SK-N-SH treated with all-trans-retinoic acid at 6 μM for 48 hours (cell line): ENCODE measurements at regions not wholly inside any gene's neighbourhood (a gene's known extent, or its start where the extent isn't known, plus 50 kb on each side); places are given as distances from the start of the nearest gene placed in this dataset.

Experiments used
- ATAC-seq: fragments of 200-7000 bp; cut with Tn5 transposase; 3 replicates; pipeline ENCODE4 v1.9.1; 2020; ENCODE audit warnings: mild to moderate bottlenecking, moderate library complexity
- ARNTL ChIP-seq: fragments of 450-650 bp; formaldehyde crosslinking; IDR thresholded peaks from 2 replicates; pipeline ENCODE4 v1.5.0; 2020; ENCODE audit warnings: low read depth, mild to moderate bottlenecking, moderate library complexity, borderline replicate concordance
- BACH2 ChIP-seq: fragments of 250-450 bp; sonication (Bioruptor Pico); IDR thresholded peaks from 2 replicates; pipeline ENCODE4 v1.9.0; 2021; ENCODE audit warnings: mild to moderate bottlenecking, borderline replicate concordance
- CREB5 ChIP-seq: fragments of 250-450 bp; sonication (Bioruptor Pico); IDR thresholded peaks from 2 replicates; pipeline ENCODE4 v1.5.1; 2020; ENCODE audit warnings: low read depth, mild to moderate bottlenecking, moderate library complexity
- CSDC2 ChIP-seq: fragments of 250-450 bp; sonication (Bioruptor Pico); IDR thresholded peaks from 2 replicates; pipeline ENCODE4 v1.5.0; 2020; ENCODE audit warnings: mild to moderate bottlenecking, moderate library complexity
- ESRRG ChIP-seq: fragments of 250-450 bp; sonication (Bioruptor Pico); IDR thresholded peaks from 2 replicates; pipeline ENCODE4 v1.6.1; 2021; ENCODE audit warnings: mild to moderate bottlenecking
- GLIS3 ChIP-seq: fragments of 250-450 bp; sonication (Bioruptor Pico); IDR thresholded peaks from 2 replicates; pipeline ENCODE4 v1.5.0; 2020; ENCODE audit warnings: mild to moderate bottlenecking, moderate library complexity
- ISL1 ChIP-seq: fragments of 250-450 bp; sonication (Bioruptor Pico); IDR thresholded peaks from 2 replicates; pipeline ENCODE4 v2.1.2; 2022; ENCODE audit warnings: mild to moderate bottlenecking, moderate library complexity
- OSR1 ChIP-seq: fragments of 250-450 bp; sonication (Bioruptor Pico); IDR thresholded peaks from 2 replicates; pipeline ENCODE4 v1.8.0; 2022; ENCODE audit warnings: moderate library complexity, mild to moderate bottlenecking, inconsistent platforms
- PATZ1 ChIP-seq: fragments of 250-450 bp; sonication (Bioruptor Pico); IDR thresholded peaks from 2 replicates; pipeline ENCODE4 v1.8.0; 2020; ENCODE audit warnings: mild to moderate bottlenecking, moderate library complexity, borderline replicate concordance
- POU6F1 ChIP-seq: fragments of 250-450 bp; sonication (Bioruptor Pico); IDR thresholded peaks from 2 replicates; pipeline ENCODE4 v1.8.0; 2021; ENCODE audit warnings: low read depth, mild to moderate bottlenecking, moderate library complexity, borderline replicate concordance
- PPARA ChIP-seq: fragments of 250-450 bp; sonication (Bioruptor Pico); IDR thresholded peaks from 2 replicates; pipeline ENCODE4 v1.5.0; 2020; ENCODE audit warnings: mild to moderate bottlenecking, borderline replicate concordance
- RARB ChIP-seq: fragments of 250-450 bp; sonication (Bioruptor Pico); IDR thresholded peaks from 2 replicates; pipeline ENCODE4 v1.8.0; 2021; ENCODE audit warnings: mild to moderate bottlenecking, moderate library complexity
- SNAI2 ChIP-seq: fragments of 250-450 bp; sonication (Bioruptor Pico); IDR thresholded peaks from 2 replicates; pipeline ENCODE4 v1.5.0; 2020; ENCODE audit warnings: mild to moderate bottlenecking, moderate library complexity
- TCF4 ChIP-seq: fragments of 250-450 bp; sonication (Bioruptor Pico); IDR thresholded peaks from 2 replicates; pipeline ENCODE4 v1.8.0; 2021; ENCODE audit warnings: mild to moderate bottlenecking, moderate library complexity, borderline replicate concordance
- TOX ChIP-seq: fragments of 250-450 bp; sonication (Bioruptor Pico); IDR thresholded peaks from 2 replicates; pipeline ENCODE4 v1.8.0; 2021; ENCODE audit warnings: mild to moderate bottlenecking, moderate library complexity, borderline replicate concordance
- TSHZ2 ChIP-seq: fragments of 250-450 bp; sonication (Bioruptor Pico); IDR thresholded peaks from 2 replicates; pipeline ENCODE4 v1.5.0; 2020; ENCODE audit warnings: mild to moderate bottlenecking, moderate library complexity
- ZC3H10 ChIP-seq: fragments of 250-450 bp; sonication (Bioruptor Pico); IDR thresholded peaks from 2 replicates; pipeline ENCODE4 v1.5.1; 2021; ENCODE audit warnings: mild to moderate bottlenecking, moderate library complexity
- ZFP30 ChIP-seq: fragments of 450-650 bp; formaldehyde crosslinking; IDR thresholded peaks from 2 replicates; pipeline ENCODE4 v1.5.0; 2022; ENCODE audit warnings: mild to moderate bottlenecking, moderate library complexity
- ZNF565 ChIP-seq: fragments of 450-650 bp; formaldehyde crosslinking; conservative IDR thresholded peaks from 2 replicates; pipeline ENCODE4 v1.5.0; 2020; ENCODE audit warnings: low read depth, mild to moderate bottlenecking, moderate library complexity
- ZNF70 ChIP-seq: fragments of 450-650 bp; formaldehyde crosslinking; IDR thresholded peaks from 2 replicates; pipeline ENCODE4 v1.5.0; 2020; ENCODE audit warnings: mild to moderate bottlenecking, moderate library complexity
- ZNF8 ChIP-seq: fragments of 450-650 bp; formaldehyde crosslinking; IDR thresholded peaks from 2 replicates; pipeline ENCODE4 v1.5.0; 2020; ENCODE audit warnings: mild to moderate bottlenecking, moderate library complexity

- TF ChIP-seq TOX (CRISPR knock-in tag) (no peak), PPARA (CRISPR knock-in tag) (no peak), TCF4 (CRISPR knock-in tag) (no peak), RARB (CRISPR knock-in tag) (no peak), ZNF8 (CRISPR knock-in tag) (no peak), SNAI2 (CRISPR knock-in tag) (no peak), GLIS3 (CRISPR knock-in tag) (no peak), CREB5 (CRISPR knock-in tag) (no peak)
- TF ChIP-seq, all 23 proteins: peak for 0
These were observed 154.9 kb downstream of the C12orf75 start (continued) for GRCh38 chr12:105485321-105485910.

- ATAC-seq, result no peak
- no peak for TF ChIP-seq ISL1 (CRISPR knock-in tag)
- TF ChIP-seq OSR1 (CRISPR knock-in tag), result no peak
- TF ChIP-seq TSHZ2 (CRISPR knock-in tag), result no peak
- no peak for TF ChIP-seq CSDC2 (CRISPR knock-in tag)
- TF ChIP-seq ZFP30, result no peak
- no peak for TF ChIP-seq SNAI2 (CRISPR knock-in tag)
- TF ChIP-seq CREB5 (CRISPR knock-in tag), result no peak
- TF ChIP-seq ZC3H10 (CRISPR knock-in tag), result no peak
- no peak for TF ChIP-seq RARB (CRISPR knock-in tag)
- no peak for TF ChIP-seq TOX (CRISPR knock-in tag)
- TF ChIP-seq BACH2 (CRISPR knock-in tag), result no peak
- TF ChIP-seq POU6F1, result no peak
- no peak for TF ChIP-seq TCF4 (CRISPR knock-in tag)
- no peak for TF ChIP-seq PATZ1 (CRISPR knock-in tag)
- no peak for TF ChIP-seq ARNTL (CRISPR knock-in tag)
- no peak for TF ChIP-seq PPARA (CRISPR knock-in tag)
These were observed 155.4 kb downstream of the C12orf75 start for GRCh38 chr12:105485921-105486320.

- ATAC-seq, result no peak
- no peak for TF ChIP-seq TSHZ2 (CRISPR knock-in tag)
- no peak for TF ChIP-seq OSR1 (CRISPR knock-in tag)
- no peak for TF ChIP-seq PPARA (CRISPR knock-in tag)
- no peak for TF ChIP-seq PATZ1 (CRISPR knock-in tag)
- TF ChIP-seq ARNTL (CRISPR knock-in tag), result no peak
- TF ChIP-seq RARB (CRISPR knock-in tag), result no peak
- TF ChIP-seq GLIS3 (CRISPR knock-in tag), result no peak
- no peak for TF ChIP-seq ISL1 (CRISPR knock-in tag)
- TF ChIP-seq CREB5 (CRISPR knock-in tag), result no peak
- no peak for TF ChIP-seq ZNF565
- no peak for TF ChIP-seq ZNF8 (CRISPR knock-in tag)
- no peak for TF ChIP-seq ESRRG (CRISPR knock-in tag)
- TF ChIP-seq ZNF70, result no peak
These were observed 157.5 kb downstream of the C12orf75 start for GRCh38 chr12:105487963-105488362.
